ENCODE measurements at regions not wholly inside any gene's neighbourhood (a gene's known extent, or its start where the extent isn't known, plus 50 kb on each side); places are given as distances from the start of the nearest gene placed in this dataset.

- DNase-seq, result no peak
Measured at GRCh38 chr15:94925680-94926079, 694.3 kb downstream of the MCTP2 start.

GRCh38 chr15:94927003-94927402 is 695.6 kb downstream of the MCTP2 start:
- no peak for DNase-seq

GRCh38 chr15:94929282-94929681 is 697.9 kb downstream of the MCTP2 start:
- DNase-seq, result no peak

GRCh38 chr15:94930441-94930840 is 699.1 kb downstream of the MCTP2 start:
- no peak for DNase-seq

GRCh38 chr15:94930960-94931359 is 699.6 kb downstream of the MCTP2 start:
- DNase-seq, result no peak

GRCh38 chr15:94934440-94934839 is 703.1 kb downstream of the MCTP2 start:
- no peak for DNase-seq

- DNase-seq, result no peak
Measured at GRCh38 chr15:94937242-94937641, 705.9 kb downstream of the MCTP2 start.

- no peak for DNase-seq
Measured at GRCh38 chr15:94943888-94944287, 712.5 kb downstream of the MCTP2 start.

- no peak for DNase-seq
Measured at GRCh38 chr15:94951538-94951937, 720.2 kb downstream of the MCTP2 start.

- DNase-seq, result no peak
Measured at GRCh38 chr15:94963953-94964352, 732.6 kb downstream of the MCTP2 start.

- DNase-seq, result no peak
Measured at GRCh38 chr15:94965593-94965992, 734.2 kb downstream of the MCTP2 start.

GRCh38 chr15:94968133-94968532 is 736.8 kb downstream of the MCTP2 start:
- no peak for DNase-seq

GRCh38 chr15:94970096-94970495 is 738.7 kb downstream of the MCTP2 start:
- no peak for DNase-seq

- no peak for DNase-seq
Measured at GRCh38 chr15:94970802-94971201, 739.4 kb downstream of the MCTP2 start.

- no peak for DNase-seq
Measured at GRCh38 chr15:94972314-94972713, 741.0 kb downstream of the MCTP2 start.

- DNase-seq, result no peak
Measured at GRCh38 chr15:94987085-94987484, 755.7 kb downstream of the MCTP2 start.

- no peak for DNase-seq
Measured at GRCh38 chr15:94991718-94992117, 760.4 kb downstream of the MCTP2 start.

GRCh38 chr15:95009635-95010034 is 778.3 kb downstream of the MCTP2 start:
- no peak for DNase-seq

- DNase-seq, result no peak
Measured at GRCh38 chr15:95013381-95013780, 782.0 kb downstream of the MCTP2 start.

GRCh38 chr15:95016511-95017229 is 785.3 kb downstream of the MCTP2 start:
- no peak for DNase-seq

GRCh38 chr15:95017666-95018328 is 786.4 kb downstream of the MCTP2 start:
- DNase-seq, result no peak

- no peak for DNase-seq
Measured at GRCh38 chr15:95018888-95019545, 787.7 kb downstream of the MCTP2 start.

GRCh38 chr15:95019907-95020306 is 788.5 kb downstream of the MCTP2 start:
- DNase-seq, result no peak

GRCh38 chr15:95021816-95022215 is 790.5 kb downstream of the MCTP2 start:
- no peak for DNase-seq
